HEK293 (cell line): ENCODE measurements at regions not wholly inside any gene's neighbourhood (a gene's known extent, or its start where the extent isn't known, plus 50 kb on each side); places are given as distances from the start of the nearest gene placed in this dataset.

ENCODE experiments used
- CTCF ChIA-PET: fragments of 350-600 bp; formaldehyde crosslinking; extraction: SDS; loops from one replicate; lab custom pipeline; 2021; ENCODE audit warnings: antibody characterized with exemption; lab: Yijun Ruan, JAX
- POLR2A ChIA-PET: fragments of 300-600 bp; formaldehyde crosslinking; extraction: SDS; loops from one replicate; lab custom pipeline; 2020; ENCODE audit warnings: antibody characterized with exemption, inconsistent platforms; lab: Yijun Ruan, JAX
- H3K27ac ChIP-seq: fragments of 200-500 bp; sonication (Bioruptor generic); 2 replicates; pipeline ENCODE4 v1.5.1; 2014; ENCODE audit warnings: low read depth, low read length, control low read depth, inconsistent platforms; ENCODE audit errors: extremely low read depth
- H3K36me3 ChIP-seq, 2 experiments: fragments of 200-500 bp in 1 of 2; sonication (Bioruptor generic) in 1 of 2; 1 replicate in 1 of 2; 2 replicates in 1 of 2; pipeline ENCODE4 v1.5.1; 2014 to 2017; ENCODE audit warnings: inconsistent platforms in 2 of 2, low read length in 2 of 2; ENCODE audit not compliant: control insufficient read depth in 2 of 2, insufficient read depth in 1 of 2
- H3K4me1 ChIP-seq: fragments of 200-500 bp; sonication (Bioruptor generic); 2 replicates; pipeline ENCODE4 v1.5.1; 2014; ENCODE audit warnings: mild to moderate bottlenecking, low read length, inconsistent platforms; ENCODE audit not compliant: control insufficient read depth, insufficient read depth
- H3K4me3 ChIP-seq: 2 replicates; pipeline ENCODE4 v1.5.1; 2011; ENCODE audit warnings: low read depth, mild to moderate bottlenecking, control low read depth, low read length, moderate library complexity
- H3K9me3 ChIP-seq: fragments of 200-500 bp; sonication (Bioruptor generic); 2 replicates; pipeline ENCODE4 v1.5.1; 2014; ENCODE audit warnings: low read depth, low read length, inconsistent platforms; ENCODE audit not compliant: control insufficient read depth, insufficient read depth
- AEBP2 ChIP-seq: fragments of 450-650 bp; formaldehyde crosslinking; IDR thresholded peaks from 2 replicates; pipeline ENCODE4 v1.5.1; 2016; ENCODE audit warnings: missing biosample characterization, missing genetic modification characterization, borderline replicate concordance
- ATF2 ChIP-seq: fragments of 450-650 bp; formaldehyde crosslinking; IDR thresholded peaks from 2 replicates; pipeline ENCODE4 v1.5.1; 2016; ENCODE audit warnings: missing biosample characterization, missing genetic modification characterization, low read depth
- GLIS2 ChIP-seq: fragments of 450-650 bp; formaldehyde crosslinking; IDR thresholded peaks from 2 replicates; pipeline ENCODE4 v1.5.1; 2016; ENCODE audit warnings: missing biosample characterization, missing genetic modification characterization
- HOXC10 ChIP-seq: sonication (generic); formaldehyde crosslinking; IDR thresholded peaks from 2 replicates; pipeline ENCODE4 v1.8.1; 2023; ENCODE audit warnings: mild to moderate bottlenecking, missing genetic modification reagents
- KLF8 ChIP-seq: fragments of 450-650 bp; formaldehyde crosslinking; IDR thresholded peaks from 2 replicates; pipeline ENCODE4 v1.5.1; 2016; ENCODE audit warnings: missing biosample characterization, missing genetic modification characterization
- MYNN ChIP-seq: fragments of 450-650 bp; formaldehyde crosslinking; IDR thresholded peaks from 2 replicates; pipeline ENCODE4 v1.5.1; 2016; ENCODE audit warnings: missing biosample characterization, missing genetic modification characterization, borderline replicate concordance
- PBX3 ChIP-seq: sonication (generic); formaldehyde crosslinking; IDR thresholded peaks from 2 replicates; pipeline ENCODE4 v1.8.1; 2022; ENCODE audit warnings: mild to moderate bottlenecking, moderate library complexity, missing genetic modification reagents
- PRDM2 ChIP-seq: fragments of 450-650 bp; formaldehyde crosslinking; IDR thresholded peaks from 2 replicates; pipeline ENCODE4 v1.5.1; 2016; ENCODE audit warnings: missing biosample characterization, missing genetic modification characterization, borderline replicate concordance
- ZBTB17 ChIP-seq: fragments of 450-650 bp; formaldehyde crosslinking; IDR thresholded peaks from 2 replicates; pipeline ENCODE4 v1.5.1; 2016; ENCODE audit warnings: missing biosample characterization, missing genetic modification characterization
- ZBTB8A ChIP-seq: fragments of 450-650 bp; formaldehyde crosslinking; IDR thresholded peaks from 2 replicates; pipeline ENCODE4 v1.5.1; 2016; ENCODE audit warnings: missing biosample characterization, missing genetic modification characterization
- ZNF169 ChIP-seq: fragments of 450-650 bp; formaldehyde crosslinking; IDR thresholded peaks from 2 replicates; pipeline ENCODE4 v1.5.1; 2016; ENCODE audit warnings: missing biosample characterization, missing genetic modification characterization
- ZNF19 ChIP-seq: fragments of 450-650 bp; formaldehyde crosslinking; IDR thresholded peaks from 2 replicates; pipeline ENCODE4; 2016; ENCODE audit warnings: missing biosample characterization, missing genetic modification characterization, low read depth
- ZNF223 ChIP-seq: fragments of 450-650 bp; formaldehyde crosslinking; IDR thresholded peaks from 2 replicates; pipeline ENCODE4 v1.5.1; 2016; ENCODE audit warnings: missing biosample characterization, missing genetic modification characterization
- ZNF280C ChIP-seq: fragments of 450-650 bp; formaldehyde crosslinking; IDR thresholded peaks from 2 replicates; pipeline ENCODE4 v1.5.1; 2016; ENCODE audit warnings: missing biosample characterization, missing genetic modification characterization
- ZNF324 ChIP-seq: fragments of 450-650 bp; formaldehyde crosslinking; IDR thresholded peaks from 2 replicates; pipeline ENCODE4 v1.5.1; 2016; ENCODE audit warnings: missing biosample characterization, missing genetic modification characterization
- ZNF423 ChIP-seq: fragments of 450-650 bp; formaldehyde crosslinking; IDR thresholded peaks from 2 replicates; pipeline ENCODE4 v1.5.1; 2016; ENCODE audit warnings: missing biosample characterization, missing genetic modification characterization
- ZNF521 ChIP-seq: fragments of 450-650 bp; formaldehyde crosslinking; IDR thresholded peaks from 2 replicates; pipeline ENCODE4 v1.5.1; 2017; ENCODE audit warnings: missing biosample characterization, mild to moderate bottlenecking, missing genetic modification characterization
- ZNF626 ChIP-seq: fragments of 450-650 bp; sonication (Bioruptor Pico); formaldehyde crosslinking; IDR thresholded peaks from 2 replicates; pipeline ENCODE4 v1.5.1; 2018; ENCODE audit warnings: missing biosample characterization, missing genetic modification characterization, inconsistent platforms

GRCh38 chr17:14760212-14760611 is 459.3 kb downstream of the HS3ST3B1 start:
- Histone ChIP-seq H3K4me1 (no peaks in the 10 kb centered on the region), H3K9me3 (no peaks in the 10 kb centered on the region)
- POLR2A ChIA-PET, result no interaction called here
- TF ChIP-seq HOXC10 (no peak), ATF2 (tag by site-specific recombination) (no peak), PRDM2 (tag by site-specific recombination) (no peak), ZNF280C (no peak), AEBP2 (tag by site-specific recombination) (no peak), ZNF169 (tag by site-specific recombination) (no peak), ZNF423 (tag by site-specific recombination) (no peak), MYNN (tag by site-specific recombination) (no peak), ZBTB17 (tag by site-specific recombination) (no peak), GLIS2 (no peak), ZNF521 (tag by site-specific recombination) (no peak), KLF8 (tag by site-specific recombination) (no peak), ZBTB8A (tag by site-specific recombination) (no peak), ZNF626 (tag by site-specific recombination) (no peak), PBX3 (CRISPR knock-in tag) (no peak), ZNF324 (tag by site-specific recombination) (no peak), ZNF19 (no peak), ZNF223 (no peak)
- TF ChIP-seq, all 188 proteins: peak for 0
- H3K27ac ChIP-seq, result no peak overlapping the region
- CTCF ChIA-PET, result interaction anchor here (0.6 to 1.1 kb wide), 4 partner anchors 11 to 372 kb away, joined by 3 to 5 read pairs (median 3); no protein-coding TSS in a partner anchor
- no peaks in the 10 kb centered on the region for H3K36me3 ChIP-seq
- H3K4me3 ChIP-seq, result no peak overlapping the region
